Retina (tissue), 1 donor: ENCODE measurements at regions not wholly inside any gene's neighbourhood (a gene's known extent, or its start where the extent isn't known, plus 50 kb on each side); places are given as distances from the start of the nearest gene placed in this dataset.

ENCODE experiments used
- DNase-seq: peaks from one replicate; pipeline ENCODE4 v3.0.0-alpha.2; 2016

DNA sequence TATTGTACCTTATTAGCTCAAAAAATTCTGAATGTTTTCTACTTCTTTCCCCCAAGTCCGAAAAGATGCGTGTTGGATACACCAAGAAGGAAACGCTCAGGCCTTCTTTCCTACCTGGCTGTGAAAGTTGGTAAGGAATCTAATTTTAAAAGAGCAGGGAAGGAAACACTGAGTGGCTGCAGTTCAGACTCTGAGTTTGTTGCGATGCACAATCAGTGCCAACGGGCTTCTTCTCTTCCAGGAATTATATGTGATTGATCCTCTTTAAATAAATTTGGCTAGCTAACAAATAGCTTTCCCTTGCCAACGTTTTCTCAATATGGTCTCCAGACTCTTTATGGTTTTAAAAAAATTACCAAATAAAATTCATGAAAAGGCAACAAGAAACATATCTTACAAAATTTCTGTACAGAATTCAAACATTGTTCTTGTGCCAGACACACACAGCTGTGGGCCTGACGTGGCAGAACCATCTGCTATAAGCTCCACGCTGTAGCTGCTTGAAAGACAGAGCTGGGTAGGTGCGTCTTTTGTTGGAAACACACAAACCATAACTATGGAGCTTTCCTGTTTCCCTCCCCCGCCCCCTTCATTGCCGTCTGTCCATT is 493.1 kb downstream of the ZNF608 start:
- no peak for DNase-seq

DNA sequence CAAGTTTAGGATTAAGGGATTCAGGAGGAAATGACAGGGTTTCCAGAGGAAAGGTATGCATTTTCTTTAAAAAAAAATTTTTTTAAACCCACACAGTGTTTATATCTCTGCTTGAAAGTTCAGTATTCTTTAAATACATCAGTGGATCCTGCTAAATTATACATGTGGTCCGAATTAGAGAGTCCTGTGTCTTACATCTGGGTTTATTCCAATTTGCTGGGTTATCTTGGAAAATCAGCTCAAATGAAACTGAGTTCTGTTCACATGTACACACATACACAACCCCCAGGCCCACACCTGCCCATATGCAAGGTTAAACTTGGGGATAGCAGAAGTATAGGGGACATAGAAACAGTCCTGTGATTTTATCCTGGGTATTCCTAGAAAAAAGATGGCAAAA is 493.7 kb downstream of the ZNF608 start:
- no peak for DNase-seq

DNA sequence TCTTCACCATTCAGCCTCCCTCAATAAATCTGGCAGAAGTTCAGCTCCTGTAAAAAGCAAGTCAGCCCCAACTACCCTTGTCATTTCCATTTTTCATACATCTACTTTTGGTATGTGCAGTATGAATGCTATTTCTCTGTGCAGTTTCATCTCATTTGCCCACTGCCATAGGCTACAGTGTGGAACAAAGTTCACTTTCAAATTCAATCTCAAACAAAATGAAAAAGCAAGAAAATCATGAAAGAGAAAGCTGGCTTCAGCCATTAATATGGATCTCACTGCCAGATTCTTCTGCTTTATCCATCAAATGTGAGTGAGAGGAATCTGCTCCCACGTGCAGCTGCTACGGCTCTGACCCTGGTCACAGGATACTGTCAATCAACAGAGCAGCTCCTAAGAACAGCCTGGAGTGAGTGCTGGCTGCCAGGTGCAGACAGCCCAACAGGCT is 494.2 kb downstream of the ZNF608 start:
- DNase-seq, result peak; percentile 50

DNA sequence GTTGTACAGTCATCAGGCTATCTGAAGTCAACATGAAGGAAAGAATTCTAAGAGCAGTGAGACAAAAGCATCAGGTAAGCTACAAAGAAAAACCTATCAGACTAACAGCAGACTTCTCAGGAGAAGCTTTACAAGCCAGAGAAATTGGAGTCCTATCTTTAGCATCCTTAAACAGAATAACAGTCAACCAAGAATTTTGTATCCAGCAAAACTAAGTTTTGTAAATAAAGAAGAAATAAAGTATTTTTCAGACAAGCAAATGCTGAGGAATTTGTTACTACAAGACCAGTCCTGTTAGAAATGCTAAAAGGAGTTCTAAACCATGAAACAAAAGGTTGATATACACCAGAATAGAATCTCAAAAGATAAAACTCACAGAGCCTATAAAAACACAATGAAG is 501.2 kb downstream of the ZNF608 start:
- DNase-seq, result no peak

DNA sequence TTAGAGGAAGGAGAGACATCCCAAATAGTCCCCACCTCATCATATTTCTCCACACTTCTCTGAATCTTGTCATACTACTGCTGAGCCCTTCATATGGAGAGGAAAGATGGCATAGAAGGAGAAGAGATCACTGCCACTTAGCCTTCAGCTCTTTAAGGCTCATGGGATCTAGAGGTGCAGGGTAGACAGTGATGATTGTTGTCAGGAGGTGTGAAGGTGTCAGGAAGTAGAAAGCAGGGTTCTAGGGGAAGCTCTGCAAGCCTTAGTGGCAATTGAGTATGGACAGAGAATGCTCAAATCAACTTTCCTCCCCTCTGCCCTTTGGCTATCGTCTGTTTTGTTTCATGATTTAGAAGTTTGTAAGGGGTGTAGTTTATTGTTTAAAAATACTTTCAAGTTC is 505.7 kb downstream of the ZNF608 start:
- no peak for DNase-seq

DNA sequence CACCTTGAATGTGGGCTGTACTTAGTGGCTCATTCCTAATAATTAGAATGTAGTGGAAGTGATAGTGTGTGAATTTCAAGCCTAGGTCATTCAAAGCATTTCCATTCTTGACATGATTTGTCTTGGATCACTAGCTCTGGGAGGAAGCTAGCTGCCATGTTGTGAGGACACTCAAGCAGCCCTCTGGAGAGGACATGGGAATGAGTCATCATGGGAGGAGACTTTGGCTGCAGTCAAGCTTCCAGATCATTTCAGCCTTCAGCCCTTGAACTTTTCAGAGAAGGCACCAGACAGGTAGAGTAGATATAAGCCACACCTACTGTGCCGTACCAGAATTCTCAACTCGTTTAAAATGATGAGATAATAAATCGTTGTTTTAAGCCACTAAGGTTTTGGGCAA is 506.9 kb downstream of the ZNF608 start:
- DNase-seq, result no peak

DNA sequence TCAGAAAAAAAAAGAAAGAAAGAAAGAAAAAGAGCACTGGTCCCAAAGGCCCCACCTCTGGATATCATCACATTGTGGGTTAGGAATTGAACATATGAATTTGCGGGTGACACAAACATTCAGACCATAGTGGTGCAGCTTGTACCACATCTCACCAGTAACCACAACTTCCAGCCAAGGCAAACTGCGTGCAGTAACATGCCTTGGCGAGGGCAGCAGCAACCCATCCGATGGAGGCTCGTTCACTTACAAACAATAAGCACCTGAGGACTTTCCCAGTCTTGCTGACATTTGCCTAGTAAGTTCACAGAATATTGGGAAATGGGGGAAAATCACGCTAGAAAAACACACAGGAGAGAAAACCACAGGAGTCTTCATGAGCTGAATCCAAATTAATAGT is 508.1 kb downstream of the ZNF608 start:
- no peak for DNase-seq

DNA sequence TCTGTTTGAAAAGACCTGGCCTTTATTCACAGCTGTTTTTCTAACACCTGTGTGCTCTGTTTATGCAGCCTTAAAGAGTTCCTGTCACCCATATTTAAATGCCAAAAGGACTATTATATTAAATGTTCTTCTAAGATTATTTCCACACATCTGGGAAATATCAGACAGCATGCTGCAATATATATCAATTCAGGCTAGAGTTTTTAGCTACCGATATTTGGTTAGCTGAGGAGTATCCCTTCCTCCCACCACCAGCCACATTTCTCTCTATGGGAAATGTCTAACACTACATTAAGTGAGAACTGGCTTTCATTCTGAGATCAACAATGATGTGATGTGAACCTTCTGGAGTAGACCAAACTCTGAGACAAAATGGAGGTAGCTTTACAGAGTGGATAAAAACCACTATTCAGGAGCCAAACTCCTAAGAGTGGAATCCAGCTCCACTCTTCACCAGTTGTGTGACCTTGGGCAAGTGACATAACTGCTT is 509.2 kb downstream of the ZNF608 start:
- DNase-seq, result no peak

DNA sequence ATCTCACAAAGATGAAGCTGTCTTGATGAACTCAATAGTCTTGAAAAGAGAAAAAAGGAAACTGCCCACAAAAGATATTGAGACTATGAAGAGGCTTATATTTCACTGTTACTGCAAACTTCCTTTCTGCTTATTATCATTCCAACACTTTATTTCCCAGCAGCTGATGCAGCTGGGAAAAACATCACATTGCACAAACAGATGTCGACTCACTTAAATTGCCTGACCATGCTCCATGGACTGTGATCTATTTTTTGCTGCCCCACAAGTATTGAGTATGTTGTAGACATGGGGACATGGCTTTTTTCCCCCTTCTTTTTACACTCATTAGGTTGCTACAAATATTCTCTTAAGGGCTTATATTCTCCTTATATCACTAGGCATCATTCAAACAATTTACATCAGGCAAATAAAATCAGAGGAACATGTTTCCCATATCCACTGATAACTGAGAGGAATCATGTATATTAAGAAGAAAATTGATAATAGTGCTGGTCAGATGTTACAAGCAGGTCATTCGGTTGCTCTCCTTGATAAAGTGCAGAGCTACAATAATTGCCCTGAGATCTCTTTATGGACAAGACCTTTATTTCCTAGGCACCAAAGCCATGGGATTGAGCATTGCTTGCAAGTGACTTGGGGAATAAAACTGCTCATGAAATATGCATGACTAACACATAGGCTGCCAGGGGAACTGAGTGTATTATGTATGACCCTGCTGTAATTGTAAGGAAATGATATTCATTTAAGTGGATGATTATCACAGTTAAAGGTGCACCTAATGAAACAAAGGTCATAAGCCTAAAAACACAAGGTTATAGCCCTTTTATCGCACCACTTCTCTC is 509.9 kb downstream of the ZNF608 start:
- no peak for DNase-seq

DNA sequence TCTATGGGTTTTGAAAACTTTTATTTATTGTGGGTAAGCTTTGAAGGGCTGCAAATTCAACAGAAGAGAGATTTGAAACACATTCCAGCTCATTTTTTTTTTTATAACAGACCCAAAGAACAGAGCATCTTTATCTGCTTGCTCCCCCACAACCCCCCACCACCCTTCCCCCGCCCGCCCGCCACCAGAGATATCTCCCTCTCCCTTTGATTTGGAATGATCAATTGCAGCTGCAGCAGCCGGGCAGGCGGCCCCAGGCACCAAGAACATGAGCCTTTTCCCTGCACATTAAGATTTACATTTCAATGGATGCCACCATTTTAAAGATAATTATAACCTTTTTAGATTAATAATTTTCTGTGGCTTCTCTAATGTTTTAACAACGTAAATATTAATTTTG is 510.9 kb downstream of the ZNF608 start:
- no peak for DNase-seq

DNA sequence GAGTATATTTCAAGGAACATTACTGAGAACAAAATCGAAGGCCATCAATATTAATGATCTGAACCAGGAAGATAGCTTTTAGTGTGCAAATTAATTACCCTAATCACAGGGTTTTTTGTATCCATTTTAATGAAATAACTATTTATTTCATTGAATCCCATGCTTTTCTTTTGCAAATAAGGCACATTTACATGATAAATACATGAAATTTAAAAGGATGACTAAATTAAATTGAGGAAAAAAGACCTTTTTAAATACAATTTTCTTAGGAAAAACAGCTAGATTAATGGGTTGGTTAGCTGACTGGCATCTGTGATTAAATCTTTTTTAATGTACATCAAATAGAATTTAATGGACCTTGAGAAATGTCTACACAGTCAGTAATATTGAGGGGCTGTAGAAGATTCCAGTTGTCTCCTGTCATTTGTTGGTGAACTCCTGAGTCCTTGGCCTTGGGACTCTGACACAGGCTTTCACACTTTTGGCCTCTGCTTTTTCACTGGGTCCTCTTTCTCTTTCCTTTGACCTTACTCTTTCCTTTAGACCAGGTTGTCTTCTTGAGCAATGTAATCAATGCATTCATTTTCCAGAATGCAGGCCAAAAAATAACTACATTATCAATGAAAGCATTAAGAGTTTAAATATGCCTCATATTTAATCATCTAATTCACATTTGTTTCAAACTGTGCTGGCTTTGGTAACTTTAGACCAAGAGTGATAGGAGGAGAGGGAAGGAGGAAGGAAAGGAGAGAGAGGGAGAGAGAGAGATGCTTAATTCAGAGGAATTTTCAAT is 511.5 kb downstream of the ZNF608 start:
- no peak for DNase-seq

DNA sequence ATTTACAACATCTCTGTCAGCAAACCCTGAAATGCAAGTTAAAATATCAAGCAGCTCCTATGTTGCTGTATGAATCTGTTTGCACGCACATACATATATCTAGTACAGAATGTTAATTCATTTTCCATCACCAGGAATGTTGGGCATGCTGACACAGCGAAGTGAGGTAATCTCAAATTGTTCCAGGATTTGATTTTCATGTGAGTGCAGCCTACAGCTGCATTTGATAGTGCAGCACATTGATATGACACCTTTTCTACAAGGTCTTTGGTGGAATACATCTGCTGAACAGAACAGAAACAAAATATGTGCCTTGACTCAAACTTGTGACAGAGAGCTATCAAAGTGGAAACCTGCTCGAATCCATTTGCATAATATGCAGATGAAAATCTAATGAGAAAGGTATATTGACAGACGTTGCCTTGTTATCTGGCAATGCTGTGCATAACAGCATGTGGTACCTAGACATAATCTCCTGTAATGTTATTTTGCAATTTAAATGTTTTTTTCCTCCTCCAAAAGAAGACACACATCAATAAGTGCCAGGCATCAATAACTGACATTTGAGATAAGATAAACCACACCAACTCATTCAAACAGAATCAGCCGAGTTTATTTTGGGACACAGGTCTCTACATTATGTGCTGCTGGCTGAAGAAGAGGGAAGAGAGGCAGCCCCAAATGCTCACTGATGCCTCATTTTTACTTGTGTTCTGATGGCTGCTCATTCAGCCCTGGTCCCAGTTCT is 512.2 kb downstream of the ZNF608 start:
- DNase-seq, result no peak

DNA sequence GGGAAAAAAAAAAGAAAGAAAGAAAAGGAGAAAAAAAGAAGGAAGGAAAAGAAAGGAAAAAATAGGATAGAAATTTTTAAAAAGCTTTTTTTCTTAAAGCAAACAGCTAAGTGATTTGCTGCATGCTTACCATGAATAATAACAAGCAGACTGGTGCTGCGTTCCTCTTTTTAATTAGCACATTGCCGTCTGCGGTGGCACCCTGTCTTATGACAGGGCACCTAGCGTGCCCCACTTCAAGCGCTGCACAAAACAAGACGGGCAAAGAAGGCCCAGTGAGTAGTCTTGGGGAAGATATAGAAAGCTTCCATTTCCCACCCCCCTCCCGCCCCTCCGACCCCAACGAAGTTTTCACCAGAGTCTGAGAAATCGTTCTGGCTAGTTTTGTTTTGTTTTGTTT is 513.9 kb downstream of the ZNF608 start:
- DNase-seq, result no peak

DNA sequence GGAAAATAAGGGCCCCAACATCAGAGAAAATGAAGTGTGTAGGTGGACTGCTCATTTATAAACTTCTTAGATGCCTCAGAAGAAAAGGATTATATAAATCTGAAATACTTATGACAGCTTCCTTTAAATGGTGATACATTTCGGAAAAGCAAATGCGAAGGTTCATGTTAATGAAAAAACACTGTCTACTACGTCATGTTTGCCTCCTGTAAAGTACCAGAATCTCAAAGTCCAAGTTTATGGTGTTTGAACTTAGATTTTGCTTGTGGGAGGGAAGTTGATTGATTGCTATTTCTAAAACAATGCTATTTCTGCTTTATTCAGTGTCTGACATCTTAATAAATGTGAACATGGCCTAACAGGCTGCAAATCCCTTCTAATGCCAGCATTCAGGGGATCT is 514.6 kb downstream of the ZNF608 start:
- DNase-seq, result no peak

DNA sequence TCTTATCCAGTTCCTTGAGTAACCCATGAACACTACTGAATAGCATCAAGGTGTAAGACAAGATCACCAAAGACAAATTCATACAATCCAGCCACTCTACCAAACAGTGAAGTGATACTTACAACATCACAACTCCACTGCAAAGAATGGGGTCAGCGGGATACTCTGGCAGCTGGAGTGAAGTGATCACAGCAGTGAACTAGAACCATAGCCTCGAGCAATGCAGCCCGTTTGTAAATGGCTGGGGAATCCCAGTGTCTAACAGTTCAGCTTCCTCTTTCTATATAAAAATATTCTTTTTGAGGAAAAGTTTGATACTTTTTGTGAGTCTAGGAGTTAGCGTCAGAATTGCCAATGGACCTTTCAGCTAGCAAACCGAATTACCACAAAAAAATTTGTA is 515.2 kb downstream of the ZNF608 start:
- DNase-seq, result peak; percentile 19

DNA sequence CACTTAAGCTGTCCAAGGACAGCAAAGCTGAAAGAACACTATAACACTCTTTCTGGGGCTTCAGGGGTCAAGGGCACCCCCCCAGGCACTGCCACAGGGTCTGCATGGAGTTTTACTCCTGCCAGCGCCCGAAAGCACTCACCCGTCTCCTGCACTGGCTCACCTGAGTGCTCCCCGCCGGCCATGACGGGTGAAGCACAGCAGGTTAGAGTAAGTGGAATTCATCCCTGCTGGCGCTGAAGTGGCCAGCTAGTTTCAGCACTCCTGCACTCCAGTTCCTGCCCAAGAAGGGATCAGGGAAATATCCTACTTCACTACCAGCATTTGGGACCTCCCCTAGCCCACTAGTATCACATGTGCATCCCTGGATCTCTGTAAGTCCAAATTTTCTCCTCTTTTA is 516.0 kb downstream of the ZNF608 start:
- no peak for DNase-seq

DNA sequence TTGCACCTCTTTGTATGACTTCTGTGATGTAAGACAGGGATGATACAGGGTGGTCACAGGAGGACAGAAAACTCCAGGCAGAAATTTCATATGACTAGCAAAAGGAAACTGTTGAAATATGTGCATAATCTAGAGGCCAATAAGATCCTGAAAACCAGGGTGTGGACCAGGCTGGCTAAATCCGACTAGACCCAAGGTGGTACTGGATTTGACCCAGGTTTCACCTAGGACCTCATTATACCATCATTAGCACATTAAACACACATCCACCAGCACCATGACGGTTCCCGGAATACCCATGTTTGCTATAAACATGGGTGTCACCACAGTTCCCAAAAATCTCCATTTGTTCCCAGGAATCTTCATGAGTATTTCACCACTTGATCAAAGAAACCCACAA is 517.1 kb downstream of the ZNF608 start:
- no peak for DNase-seq

DNA sequence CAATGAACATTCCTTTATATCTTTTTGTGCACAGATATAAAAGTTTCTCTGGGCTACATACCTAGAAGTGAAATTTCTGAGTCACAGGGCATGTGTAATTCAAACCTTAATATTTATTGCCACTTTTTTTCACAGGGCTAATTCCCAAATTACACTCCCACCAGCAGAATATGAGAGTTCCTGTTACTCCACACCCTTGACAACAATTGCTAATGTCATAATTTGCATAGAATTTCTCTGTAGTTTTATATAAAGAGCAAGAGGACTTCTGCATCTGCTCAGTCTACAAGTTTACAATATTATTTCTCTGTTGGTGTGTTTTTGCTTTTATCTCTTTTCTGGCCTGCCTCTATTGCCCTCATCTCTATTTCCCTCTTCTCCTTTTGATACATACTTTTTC is 518.5 kb downstream of the ZNF608 start:
- DNase-seq, result no peak

DNA sequence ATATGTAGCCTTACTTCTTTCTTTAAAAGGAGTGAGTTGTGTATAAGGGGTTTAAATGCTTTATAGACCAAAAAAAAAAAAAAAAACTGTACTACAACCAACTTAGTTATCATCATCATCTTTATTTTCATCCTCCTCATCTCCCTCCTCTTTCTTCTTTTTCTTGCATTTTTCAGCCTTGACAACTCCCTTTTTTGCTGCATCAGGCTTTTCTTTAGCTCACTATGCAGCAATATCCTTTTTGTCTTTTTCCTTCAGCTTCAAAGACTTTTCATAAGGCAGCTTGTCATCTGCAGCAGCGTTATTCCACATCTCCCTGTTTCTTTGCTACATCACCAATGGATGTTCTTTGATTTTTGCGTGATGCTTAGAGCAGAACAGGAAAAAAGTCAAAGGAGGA is 526.0 kb downstream of the ZNF608 start:
- DNase-seq, result no peak

DNA sequence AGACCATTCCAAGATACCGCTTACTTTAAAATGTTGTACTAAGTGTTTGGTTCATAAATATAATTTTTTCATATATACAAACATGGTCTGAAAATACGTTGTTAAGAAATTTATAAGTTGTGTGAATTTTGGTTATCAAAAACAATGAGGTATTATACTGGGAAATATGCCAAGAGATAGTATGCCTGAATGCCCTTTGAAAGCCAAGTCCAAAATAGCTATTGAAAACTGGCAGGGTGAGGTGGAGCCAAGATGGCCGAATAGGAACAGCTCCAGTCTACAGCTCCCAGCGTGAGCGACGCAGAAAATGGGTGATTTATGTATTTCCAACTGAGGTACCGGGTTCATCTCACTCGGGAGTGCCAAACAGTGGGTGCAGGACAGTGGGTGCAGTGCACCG is 533.5 kb downstream of the ZNF608 start:
- DNase-seq, result no peak

DNA sequence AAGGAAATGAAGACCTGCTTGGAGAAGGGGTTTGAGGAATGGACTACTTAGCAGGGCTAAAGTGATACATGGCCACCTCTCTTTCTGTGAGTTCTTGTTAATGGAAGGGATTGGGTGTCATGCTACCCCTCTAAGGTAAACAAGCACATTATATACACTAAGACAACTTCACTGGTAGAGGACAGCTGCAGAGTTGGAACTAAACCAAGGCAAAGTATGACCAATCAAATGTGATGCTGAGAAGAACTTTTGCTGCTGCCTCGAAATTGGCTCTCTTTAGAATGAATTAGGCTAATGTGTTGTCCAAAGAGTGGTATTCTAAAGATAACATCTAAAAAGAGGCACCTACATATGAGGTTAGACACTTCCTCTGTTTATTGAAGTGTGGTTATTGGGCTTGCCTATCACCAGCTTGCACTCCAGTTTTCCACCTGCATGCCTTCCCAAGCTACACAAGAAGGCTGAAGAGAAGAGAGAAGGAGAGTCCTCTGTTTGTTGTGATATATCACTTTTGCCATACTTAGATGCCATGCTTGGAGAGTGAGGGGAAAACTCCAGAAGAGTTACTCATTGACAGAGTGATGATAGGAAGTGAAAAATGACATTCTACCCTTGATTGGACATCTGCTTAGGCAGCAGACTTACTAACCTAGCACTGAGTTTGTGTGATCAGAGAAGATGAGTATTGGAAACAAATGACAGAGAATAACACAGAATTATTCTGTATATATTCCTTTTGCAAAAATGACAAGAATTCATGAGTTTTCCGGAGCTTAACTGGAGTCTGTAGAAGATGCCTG is 536.1 kb downstream of the ZNF608 start:
- DNase-seq, result no peak

DNA sequence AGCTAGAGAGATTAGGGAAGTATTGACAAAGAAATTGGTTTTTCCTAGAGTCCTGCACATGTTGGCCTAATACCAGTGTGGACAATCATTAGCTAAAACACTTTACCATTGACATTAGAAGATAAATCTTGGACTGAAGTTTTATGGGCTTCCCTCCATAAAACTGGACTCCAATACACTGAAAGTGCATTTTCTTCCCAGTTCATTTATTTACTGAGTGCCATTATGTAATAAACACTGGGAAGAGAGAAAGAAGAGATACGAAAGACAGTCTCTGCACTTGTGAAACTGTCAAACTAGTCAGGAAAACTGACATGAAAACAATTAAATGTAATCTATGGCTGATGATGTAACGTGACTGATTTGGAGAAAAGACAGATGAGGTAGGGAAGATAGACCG is 539.3 kb downstream of the ZNF608 start:
- DNase-seq, result no peak
